ENCODE measurements at regions not wholly inside any gene's neighbourhood (a gene's known extent, or its start where the extent isn't known, plus 50 kb on each side); places are given as distances from the start of the nearest gene placed in this dataset.

DNA sequence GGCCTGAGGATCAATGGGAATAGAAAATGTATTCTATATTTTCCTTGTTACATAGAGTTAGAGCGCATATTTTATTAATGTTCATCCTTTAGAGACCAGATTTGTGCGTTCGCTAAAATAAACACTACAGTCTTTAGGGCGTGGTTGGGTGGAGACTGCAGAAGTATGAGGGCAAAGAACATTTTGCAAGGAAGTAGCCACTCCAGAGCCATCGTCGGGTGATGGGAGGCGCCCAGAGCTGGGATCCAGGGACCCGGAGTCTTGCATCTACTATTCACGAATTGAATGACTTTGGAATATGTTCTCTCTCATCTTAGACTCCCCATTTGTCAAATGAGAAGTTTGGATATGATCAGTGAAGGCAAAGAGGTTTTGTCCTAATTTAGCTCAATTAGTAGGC, 154.2 kb upstream of the IRX6 start:
- DNase-seq (ENCODE audit: low spot score), result no peak

DNA sequence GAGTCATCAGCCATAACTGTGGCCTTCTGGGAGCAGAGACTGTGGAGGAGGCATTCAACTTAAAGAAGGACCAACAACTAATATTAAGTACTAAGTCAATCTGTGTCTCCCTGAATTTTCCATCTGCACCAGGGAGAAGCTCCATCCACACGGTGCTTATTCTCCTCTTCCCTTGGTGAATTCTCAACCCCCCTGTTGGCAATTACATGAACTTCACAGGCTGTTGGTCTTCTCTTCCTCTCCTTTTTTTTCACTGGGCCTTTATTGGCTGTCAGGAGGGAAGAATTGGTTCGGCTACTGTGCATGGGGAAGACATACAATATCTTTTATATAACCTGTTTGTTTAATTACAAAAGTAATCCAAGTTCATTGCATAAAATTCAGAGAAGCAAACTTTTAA, 152.8 kb upstream of the IRX6 start:
- DNase-seq (ENCODE audit: low spot score), result no peak

DNA sequence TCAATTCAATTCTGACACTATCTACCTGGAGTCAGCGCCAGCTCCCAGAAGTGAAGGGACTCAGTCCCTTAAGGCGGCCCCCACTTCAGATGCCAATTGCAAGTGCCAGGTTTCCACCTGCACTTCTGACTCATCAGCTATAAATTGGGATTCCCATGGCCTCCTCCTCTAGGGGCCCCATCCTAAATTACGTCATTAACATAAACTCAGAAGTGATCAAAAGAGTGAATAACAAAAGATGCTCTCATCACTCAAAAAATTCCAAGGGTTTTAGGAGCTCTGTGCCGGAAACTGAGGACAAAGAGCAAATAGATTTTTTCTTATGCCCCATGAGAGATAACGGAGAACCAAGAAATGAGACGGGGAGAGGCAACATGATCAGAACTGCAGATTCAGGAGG, 148.6 kb upstream of the IRX6 start:
- no peak for DNase-seq (ENCODE audit: low spot score)

DNA sequence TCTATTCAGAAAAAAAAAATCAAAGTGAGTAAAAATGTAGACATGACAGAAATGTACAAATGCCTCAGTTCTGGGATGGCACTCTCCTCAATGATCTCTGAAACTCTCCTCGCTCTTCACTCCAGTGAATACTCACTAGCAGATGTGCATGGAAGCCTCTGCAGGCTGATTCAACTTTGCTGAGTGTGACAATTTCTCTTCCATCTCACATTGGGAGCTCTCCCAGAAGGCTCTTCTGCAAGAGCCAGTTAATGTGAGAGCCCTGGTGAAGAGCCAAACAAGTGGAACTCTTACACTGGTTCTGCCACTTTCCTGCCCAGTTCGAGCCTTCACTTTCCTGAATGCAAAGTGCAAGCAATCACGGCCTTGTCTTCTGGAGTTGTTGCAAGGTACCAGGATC, 147.1 kb upstream of the IRX6 start:
- no peak for DNase-seq (ENCODE audit: low spot score)

DNA sequence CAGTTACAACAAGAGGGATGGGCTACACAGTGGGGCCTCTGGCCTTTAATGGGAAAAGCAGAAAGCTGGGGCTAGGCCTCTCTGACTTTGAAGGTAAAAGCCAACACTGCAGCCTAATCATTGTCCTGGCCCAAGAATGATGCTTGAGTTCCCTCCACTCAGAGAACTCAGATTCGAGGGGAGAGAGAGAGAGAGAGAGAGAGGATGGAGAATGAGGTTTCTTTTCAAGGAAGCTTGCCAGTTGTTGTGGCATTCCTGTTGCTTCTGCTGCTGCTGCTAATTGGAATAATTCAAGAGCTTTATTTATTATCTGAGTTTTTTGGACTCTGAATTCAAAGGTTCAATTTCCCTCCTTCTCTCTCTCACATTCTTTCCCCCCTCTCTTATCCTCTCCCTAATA, 144.6 kb upstream of the IRX6 start:
- DNase-seq (ENCODE audit: low spot score), result no peak

DNA sequence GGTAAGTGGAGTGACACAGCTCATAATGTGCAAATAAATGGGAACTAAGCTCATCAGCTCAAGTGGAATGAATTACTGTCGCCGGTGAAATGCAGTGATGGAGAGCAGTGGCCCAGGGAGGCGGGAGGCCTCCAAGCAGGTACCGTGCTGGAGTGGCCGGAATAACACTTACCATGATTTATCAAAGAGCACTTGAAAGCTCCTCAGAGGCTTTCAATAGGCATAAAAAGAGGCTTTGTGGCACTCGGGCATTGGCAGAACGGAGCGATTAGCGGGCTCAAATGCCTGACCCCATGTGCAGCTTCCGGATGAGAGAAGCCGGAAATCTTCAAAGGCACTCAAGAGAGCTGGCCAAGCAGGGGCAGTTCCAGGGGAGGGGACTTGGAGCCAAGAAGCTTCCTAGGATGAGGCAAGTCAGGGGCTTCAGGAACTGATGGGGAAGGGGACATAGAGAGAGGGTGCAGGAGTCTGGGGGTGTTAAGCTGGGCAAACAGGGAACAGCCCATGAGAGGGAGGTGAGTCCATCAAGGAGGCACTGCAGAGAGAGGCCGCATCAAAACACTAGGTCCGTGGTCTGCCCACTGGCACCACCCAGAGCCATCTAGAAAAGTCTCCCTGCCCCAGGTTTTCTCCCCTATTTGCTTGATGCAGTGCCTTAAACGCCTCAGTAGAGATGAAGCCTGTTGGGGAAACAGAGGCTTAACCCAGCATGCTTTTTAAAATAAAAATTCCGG, 144.0 kb upstream of the IRX6 start:
- DNase-seq (ENCODE audit: low spot score), result no peak

DNA sequence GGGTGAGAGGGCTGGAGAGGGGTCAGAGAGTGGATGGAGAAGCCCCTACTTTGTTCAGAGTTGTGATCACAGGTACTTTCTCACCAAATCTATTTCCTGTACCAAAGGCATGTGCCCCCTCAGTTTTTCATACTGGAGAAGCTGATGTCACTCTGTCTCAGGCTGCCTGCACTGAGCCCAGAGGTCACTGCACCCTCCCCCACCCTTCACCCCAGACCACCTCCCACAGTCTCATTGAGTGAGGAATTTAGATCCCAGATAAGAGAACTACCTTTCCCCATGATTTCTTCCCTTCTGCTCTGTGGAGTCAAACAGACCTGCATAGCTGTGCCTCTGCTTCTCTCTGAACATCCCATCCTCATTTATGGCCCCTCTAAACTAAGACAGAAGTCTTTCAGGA, 140.0 kb upstream of the IRX6 start:
- no peak for DNase-seq (ENCODE audit: low spot score)

DNA sequence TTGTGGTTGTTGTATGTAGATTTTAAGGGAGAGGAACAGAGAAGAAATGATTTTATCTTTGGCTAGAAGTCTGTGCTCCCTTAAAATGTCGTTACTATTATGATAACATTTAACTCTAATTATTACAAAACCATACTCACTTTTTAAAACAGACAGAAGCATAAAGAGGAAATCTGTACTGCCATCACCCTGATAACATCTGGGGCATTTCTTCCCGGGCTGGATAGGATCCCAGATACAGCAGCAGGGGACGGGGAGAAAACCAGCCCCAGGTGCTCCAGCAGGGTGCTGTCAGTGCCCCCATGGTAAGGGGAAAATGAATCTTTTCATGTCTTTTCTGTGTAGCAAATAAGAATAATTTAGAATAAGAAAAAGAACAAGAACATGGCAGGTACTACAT, 139.4 kb upstream of the IRX6 start:
- DNase-seq (ENCODE audit: low spot score), result no peak

DNA sequence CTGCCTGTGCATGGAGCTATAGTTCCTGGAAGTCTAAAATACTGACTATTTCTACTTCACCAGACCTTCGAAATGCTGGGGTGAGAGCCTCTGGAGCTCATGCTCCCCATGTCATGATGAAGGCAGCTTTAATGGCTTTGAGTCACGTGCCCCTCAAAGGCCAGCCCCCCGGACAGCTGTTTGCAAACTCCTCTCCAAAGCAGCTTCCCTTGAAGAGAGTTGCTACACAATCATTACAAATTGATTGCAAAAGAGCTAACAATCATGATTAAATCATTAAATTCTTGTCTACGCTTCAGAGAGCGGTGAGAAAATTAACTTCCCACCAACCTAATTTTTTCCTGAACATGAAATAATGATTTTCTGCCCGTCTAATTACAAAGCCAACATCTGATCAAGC, 134.8 kb upstream of the IRX6 start:
- no peak for DNase-seq (ENCODE audit: low spot score)

DNA sequence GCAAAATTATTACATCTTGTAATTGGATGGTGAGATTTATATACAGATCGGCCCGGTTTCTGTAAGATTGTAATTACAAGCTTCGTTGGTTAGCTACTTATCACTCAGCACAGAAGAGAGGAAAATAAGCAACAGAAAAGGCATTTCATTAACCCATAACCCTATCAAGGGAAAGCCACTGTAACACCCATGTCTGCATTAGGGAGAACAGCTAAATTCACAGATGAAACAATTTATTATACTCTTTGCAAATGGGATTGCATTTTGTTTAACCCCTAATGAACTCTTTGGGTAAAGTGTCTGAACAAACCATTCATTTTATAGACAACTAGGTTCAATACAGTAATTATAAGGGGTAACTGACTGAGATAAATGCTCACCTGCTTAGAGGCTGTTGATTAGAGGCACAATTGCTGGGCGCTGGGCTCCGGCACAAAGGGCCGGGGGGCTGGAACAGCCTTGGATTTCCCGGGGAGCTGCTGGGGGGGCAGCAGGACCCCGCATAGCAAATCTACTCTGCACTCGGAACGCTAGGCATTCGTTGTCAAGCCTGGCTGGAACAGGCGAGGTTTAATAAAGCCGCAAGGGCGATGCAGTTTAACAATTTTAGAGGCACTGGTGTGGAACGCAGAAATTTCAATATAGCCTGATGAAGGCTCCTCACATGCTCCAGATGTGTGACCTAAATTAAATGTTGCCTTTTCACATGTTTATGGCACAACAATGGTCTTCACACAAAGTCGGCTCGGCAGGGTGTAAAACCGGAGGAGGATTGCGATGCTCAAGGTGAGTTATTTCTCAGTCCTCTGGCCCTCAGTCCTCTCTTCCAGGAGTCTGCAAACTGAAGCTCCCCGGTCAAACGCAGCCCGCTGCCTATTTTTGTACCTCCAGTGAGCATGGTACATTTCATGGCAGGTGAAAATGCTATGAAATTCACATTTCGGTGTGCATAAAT, 134.0 kb upstream of the IRX6 start:
- DNase-seq (ENCODE audit: low spot score), result no peak

DNA sequence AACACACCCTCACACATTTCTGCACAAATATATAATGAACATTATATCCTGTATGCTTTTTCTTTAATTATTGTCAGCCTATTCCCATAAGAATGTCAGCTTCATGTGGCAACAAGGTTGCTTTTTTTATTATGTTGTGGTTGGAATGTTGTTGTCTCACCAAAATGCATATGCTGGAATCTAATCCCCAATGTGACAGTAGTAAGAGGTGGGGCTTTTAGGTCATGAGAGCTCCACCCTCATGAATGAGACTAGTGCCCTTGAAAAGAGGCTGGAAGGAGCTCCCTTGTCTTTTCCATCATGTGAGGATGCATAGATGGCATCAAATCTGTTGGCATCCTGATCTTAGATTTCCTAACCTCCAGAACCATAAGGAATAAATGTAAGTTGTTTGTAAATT, 131.3 kb upstream of the IRX6 start:
- no peak for DNase-seq (ENCODE audit: low spot score)

DNA sequence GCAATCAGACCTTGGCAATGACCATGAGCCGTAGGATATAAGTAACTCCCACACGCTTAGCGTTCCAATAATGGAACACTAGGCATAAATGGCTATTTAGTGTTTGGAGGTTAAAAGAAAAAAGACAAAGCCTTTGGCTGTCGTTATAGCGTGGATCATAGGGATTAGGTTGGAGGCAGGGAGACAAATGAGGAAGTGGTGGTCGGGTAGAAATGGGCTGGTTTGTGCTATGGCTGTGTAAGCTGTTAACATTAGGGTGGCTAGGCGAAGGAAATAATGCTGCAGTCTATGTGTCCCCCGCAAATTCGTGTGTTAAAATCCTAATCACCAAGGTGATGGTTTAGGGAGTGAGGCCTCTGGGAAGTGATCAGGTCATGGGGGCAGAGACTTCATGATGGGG, 120.4 kb upstream of the IRX6 start:
- no peak for DNase-seq (ENCODE audit: low spot score)

DNA sequence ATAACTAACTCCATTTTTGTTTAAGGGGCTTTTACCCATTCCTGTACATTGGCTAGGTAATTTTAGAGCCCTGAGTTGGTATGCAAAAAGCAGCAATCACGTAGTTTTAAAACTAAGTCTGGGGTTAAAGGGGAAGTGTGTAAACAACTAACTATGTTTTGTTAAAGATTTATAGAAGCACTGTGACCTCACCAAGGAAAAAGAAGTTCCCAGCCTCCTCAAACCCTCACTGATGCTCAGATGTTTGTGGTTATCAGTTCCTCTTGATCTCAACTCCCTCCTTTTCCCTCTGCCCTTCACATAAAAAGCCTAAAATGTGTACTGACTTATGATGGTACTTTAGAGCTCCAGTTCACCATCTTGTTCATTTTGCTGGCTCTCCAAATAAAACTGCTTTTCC, 119.9 kb upstream of the IRX6 start:
- no peak for DNase-seq (ENCODE audit: low spot score)

DNA sequence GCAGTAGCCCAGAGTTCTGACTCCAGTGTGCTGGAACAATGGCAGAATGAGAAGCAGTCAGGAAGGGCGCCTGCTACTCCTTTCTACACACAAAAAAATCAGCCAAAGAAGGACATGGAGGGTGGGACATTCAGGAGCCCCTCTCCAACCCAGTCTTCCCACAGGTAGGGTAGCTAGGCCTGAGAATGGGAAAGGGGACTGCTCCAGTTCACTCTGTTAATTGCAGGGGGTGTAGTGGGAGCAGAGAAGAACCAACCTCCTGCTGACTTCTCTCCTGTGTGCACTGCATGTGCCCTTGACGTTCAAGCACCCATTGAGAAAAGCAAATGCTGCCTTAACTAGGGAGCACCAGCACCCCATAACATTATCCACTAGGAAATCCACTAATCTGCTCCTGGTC, 119.1 kb upstream of the IRX6 start:
- DNase-seq (ENCODE audit: low spot score), result no peak

DNA sequence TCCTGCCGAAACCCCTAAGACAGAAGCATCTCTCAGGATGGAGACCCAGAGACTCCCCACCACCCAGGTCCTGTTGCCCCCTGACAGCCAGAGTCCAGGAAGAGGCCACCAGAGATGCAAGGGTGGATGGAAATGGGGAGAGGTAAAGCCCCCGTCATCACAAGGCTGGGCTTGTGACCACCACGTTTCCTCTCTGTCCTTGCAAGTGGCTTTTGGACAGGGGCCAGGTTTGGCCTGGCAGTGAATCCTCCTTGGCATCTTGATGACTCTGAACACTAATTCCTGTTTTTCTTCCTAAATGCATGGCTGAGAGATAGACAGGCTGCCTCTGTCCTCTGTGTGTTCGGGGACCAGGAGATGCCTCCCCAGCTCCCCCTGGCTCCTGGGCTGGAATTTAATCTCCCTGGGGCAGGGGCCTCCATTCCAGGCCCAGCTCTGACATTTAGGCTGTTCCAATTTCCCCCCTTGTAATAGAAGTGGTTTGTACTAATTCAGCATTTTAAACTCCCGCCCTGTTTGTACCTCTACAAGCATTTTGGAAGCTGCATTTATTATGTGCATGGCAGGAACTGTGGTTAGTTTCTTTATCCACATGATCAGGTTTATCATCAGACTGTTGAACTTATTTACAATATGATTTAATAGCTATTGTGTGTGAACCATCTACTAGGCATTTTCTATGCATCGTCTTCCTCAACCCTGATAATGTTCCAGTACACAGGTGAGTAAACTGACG, 116.1 kb upstream of the IRX6 start:
- DNase-seq (ENCODE audit: low spot score), result no peak

DNA sequence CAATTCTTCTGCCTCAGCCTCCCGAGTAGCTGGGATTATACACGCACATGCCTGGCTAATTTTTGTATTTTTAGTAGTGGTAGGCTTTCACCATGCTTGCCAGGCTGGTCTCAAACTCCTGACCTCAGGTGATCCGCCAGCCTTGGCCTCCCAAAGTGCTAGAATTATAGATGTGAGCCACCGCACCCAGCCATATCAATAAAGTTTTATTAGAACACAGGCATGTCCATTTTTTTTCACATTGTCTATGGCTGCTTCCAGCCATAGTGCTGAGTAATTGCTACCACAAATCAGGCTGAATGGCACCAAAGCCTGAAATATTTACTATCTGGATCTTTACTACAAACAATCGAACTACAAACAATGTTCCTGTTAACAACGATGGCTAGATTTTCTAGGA, 114.4 kb upstream of the IRX6 start:
- no peak for DNase-seq (ENCODE audit: low spot score)

DNA sequence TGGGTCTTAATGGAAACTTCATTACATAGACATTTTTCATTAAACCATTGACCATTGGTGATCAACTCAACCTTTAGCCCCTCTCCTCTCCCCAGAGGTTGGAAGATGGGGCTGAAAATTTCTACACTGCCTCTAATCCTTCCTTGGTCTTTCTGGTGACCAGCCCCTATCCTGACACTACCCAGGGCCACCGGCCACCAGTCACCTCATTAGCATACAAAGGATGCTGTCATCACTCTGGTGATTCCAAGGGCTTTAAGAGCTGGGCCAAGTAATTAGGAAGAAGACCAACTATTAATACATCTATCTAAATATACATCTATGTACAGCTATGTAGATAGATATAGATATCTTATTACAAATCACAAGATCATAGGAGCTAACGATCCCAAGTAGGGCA, 111.2 kb upstream of the IRX6 start:
- DNase-seq (ENCODE audit: low spot score), result no peak

DNA sequence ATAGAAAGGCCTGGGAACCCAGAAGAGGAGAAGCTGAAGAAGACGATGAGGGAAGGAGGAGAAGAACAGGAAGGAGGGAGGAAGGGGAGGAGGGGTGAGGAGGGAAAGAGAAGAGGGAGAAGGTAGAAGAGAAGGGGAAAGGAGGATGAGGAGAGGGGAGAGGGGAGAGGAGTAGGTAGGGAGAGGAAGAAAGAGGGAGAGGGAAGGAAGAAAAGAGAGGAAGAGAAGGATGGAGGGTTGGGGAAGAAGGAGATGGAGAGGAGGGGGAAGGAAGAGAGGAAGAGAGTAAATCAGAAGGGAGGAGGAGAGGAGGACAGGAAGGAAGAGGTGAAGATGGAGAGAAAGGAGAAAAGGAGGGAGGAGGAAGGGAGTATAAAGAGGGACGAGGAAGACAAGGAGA, 109.6 kb upstream of the IRX6 start:
- DNase-seq (ENCODE audit: low spot score), result no peak

DNA sequence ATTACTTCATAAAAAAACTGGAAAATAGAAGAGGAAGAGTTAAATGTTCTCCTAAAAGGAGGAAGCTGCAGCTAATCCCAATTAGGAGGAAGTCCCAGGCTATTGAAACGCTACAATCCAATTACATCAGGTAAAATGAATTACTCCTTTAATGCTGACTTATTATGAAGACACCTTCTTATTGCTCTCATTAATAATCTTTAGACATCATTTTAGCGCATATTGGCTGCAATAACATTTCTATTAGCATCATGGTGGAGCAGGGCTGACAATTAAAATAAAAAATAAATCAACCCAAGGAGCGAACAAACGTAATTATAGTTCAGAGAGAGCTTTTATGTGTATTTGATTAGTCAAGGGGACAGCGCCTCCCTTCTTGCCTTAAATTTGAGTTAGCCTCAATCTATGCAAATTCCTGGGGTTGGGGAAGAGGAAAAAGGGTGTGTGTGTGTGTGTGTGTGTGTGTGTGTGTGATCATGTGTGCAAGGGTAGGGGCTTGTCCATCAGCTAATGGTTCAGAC, 109.0 kb upstream of the IRX6 start:
- no peak for DNase-seq (ENCODE audit: low spot score)

DNA sequence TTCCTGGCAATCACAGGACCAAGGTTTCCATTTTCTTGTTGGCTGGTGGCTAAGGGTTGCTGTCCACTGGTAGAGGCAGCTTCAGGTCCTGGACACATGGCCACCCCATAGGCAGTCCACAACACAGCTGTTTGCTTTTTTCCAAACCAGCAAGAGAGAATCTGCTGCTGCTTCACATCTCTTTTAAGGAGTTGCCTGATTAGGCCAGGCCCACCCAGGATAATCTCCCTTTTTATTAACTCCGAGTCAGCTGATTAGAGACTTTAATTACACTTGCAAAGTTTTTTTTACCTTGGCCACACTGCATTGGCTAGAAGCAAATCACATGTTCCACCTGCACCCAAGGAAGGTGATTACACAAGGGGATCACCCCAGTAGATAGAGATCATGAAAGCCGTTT, 106.6 kb upstream of the IRX6 start:
- DNase-seq (ENCODE audit: low spot score), result no peak

DNA sequence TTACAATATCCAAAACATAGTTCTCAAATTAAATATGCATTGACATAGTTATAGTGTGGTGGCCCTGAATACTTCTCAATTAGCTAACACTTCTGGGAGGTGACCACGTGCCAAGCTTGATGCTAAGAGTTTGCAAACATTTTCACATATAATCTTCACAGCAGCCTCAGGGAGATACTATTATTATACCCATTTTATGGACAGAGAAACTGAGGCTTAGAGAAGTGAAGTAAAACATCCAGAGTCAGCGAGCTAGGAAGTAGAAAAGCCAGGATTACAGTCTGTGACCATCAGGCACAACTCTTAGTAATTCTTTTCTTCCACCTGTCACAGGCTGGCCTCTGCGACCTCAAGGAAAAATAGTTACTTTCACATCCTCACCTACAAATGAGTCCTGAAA, 102.2 kb upstream of the IRX6 start:
- DNase-seq (ENCODE audit: low spot score), result no peak

DNA sequence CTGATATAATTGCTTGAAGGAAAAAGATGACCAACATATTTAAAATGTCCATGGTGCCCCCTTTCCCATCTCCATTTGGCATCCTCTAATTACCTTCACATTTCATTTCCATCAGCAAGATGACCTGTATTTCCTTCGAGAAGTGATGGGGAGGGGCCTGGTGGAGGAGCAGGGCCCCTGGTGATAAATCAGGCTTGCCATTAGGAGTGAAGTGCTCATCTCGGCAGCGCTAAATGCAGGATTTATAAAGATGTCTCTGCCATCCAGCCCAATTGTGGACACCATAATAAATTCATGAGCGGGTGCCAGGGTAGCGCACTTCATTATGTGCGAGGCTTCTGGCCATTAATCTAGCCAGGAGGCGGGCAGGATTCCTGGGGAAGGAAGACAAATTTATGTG, 101.5 kb upstream of the IRX6 start:
- DNase-seq (ENCODE audit: low spot score), result no peak

All from kidney capillary endothelial cell (primary cell).